GM13976 (cell line): ENCODE measurements at regions not wholly inside any gene's neighbourhood (a gene's known extent, or its start where the extent isn't known, plus 50 kb on each side); places are given as distances from the start of the nearest gene placed in this dataset.

Experiments used
- DNase-seq: peaks from one replicate; pipeline ENCODE4 v3.0.0; 2012; ENCODE audit warnings: low spot score
- in situ Hi-C: fragments of 300-500 bp; cut with MboI; formaldehyde crosslinking; loops from one replicate; pipeline ENCODE4 v1.12.0; 2022; ENCODE audit warnings: low sequenced_read_pairs, mixed read lengths, inconsistent platforms; ENCODE audit not compliant: unreplicated experiment
- TF ChIP-seq, protein P1 (sequence below): IDR thresholded peaks from 2 replicates; pipeline ENCODE4 v1.5.1; 2012; ENCODE audit warnings: borderline replicate concordance, mild to moderate bottlenecking; ENCODE audit not compliant: insufficient read depth; ENCODE audit errors: extremely low read depth, missing control alignments, control extremely low read depth

DNA sequence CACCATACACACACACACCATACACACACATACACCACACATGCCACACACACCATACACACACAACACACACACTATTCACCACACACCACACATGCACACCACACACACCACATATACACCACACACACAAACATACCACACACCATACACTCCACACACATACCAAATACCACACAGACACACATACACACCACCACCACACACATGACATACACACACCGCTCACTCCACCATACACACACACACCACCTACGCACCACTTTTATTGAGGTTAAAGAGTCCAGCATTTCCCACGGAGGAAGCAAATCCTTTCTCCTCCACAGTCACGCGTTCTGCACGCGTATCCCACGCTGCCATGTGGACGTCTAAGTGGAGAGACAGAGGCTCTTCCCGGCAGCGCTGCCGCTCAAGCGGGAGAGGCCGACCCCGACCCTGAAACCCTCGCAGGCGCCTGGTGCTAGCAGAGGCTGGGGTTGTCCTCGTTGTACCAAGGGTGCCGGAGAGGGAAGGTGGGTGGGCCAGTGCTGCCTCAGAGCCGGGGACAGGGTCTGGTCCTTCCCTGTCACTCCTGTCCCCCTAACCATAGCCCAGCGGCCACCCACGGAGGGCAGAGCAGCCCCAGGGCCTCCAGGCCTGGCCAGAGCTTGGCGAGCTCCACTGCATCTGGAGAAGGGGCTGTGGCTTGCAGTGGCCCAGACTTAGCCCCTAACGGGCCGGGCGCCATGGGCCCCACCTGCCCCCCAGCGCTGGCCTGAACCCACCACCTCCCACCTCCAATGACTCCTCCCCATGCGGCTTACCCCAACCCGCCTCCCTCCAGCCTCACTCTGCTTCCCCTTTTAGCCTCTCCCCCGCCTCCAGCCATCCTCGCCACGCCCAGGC is 1495.0 kb downstream of the BRD1 start:
- in situ Hi-C loops = no loop called here
- no peak for DNase-seq
- TF ChIP-seq, protein P1, sequence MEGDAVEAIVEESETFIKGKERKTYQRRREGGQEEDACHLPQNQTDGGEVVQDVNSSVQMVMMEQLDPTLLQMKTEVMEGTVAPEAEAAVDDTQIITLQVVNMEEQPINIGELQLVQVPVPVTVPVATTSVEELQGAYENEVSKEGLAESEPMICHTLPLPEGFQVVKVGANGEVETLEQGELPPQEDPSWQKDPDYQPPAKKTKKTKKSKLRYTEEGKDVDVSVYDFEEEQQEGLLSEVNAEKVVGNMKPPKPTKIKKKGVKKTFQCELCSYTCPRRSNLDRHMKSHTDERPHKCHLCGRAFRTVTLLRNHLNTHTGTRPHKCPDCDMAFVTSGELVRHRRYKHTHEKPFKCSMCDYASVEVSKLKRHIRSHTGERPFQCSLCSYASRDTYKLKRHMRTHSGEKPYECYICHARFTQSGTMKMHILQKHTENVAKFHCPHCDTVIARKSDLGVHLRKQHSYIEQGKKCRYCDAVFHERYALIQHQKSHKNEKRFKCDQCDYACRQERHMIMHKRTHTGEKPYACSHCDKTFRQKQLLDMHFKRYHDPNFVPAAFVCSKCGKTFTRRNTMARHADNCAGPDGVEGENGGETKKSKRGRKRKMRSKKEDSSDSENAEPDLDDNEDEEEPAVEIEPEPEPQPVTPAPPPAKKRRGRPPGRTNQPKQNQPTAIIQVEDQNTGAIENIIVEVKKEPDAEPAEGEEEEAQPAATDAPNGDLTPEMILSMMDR = no peak

DNA sequence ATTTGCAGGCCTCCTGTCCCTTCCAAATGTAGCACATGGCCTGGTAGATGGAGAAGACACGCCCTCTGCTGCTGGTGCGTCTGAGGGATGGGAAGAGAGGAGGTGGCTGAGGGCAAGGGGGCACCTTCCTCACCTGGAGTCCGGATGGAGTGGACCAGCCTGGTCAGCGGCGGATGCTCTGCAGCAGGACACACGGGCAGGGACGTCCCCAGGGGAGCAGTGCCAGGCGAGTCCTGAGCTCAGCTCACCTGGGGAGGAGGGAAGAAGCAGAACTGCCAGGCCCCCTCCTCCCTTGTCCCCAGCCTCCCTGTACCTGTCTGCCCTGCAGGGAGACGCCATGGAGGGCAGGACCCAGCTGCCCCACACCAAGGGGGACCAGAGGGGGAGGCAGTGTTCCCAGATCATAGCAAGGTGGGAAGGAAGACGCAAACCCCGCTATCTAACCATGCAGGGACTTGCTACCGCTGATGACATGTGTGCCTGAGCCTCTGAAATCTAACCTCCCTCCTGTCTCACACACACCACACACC is 1495.9 kb downstream of the BRD1 start:
- DNase-seq = no peak
- TF ChIP-seq, protein P1 = no peak
- in situ Hi-C loops = no loop called here

DNA sequence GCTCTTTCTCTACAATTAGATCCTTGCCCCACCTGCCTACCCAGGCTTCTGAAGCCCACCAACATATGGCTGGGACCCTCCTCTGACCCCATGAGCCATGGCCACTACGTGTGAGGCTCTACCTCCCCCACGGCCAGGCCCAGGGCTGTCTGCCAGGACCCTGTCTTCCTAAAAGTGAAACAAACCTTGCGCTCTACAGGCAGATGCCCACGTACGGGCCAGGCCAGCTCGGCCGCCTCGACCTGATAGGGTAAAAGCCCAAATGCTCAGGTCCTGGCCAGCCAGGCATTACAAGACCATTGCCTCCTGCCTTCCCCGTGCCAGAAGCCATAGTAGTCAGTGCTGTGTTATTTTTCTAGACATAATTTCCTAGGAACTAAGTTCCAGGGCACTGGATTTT is 1496.4 kb downstream of the BRD1 start:
- in situ Hi-C loops = no loop called here
- no peak for DNase-seq
- TF ChIP-seq, protein P1 = no peak

DNA sequence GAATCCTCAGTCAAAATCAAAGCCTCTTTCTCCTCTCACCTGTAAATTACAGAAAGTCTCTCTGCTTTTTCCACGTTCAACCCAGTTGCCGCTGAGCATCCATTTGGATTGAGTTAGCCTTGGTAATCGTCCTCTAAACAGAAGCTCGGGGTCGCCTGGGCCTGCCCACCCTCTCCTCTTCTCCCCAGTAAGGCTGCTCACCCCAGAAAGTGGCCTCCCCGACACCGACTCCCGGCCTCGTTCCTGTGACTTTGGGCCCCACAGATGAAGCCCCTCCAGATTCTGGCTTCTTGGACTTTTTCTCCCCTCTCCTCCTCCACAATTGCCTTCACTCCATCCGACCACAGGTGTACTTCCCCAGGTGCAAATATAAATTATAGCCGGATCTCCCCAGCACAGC is 1500.0 kb downstream of the BRD1 start:
- TF ChIP-seq, protein P1 = no peak
- in situ Hi-C loops = no loop called here
- no peak for DNase-seq

- DNase-seq = no peak
- in situ Hi-C loops = no loop called here
- TF ChIP-seq, protein P1 = no peak
These were observed 1503.9 kb downstream of the BRD1 start for GRCh38 chr22:48323746-48324145.

DNA sequence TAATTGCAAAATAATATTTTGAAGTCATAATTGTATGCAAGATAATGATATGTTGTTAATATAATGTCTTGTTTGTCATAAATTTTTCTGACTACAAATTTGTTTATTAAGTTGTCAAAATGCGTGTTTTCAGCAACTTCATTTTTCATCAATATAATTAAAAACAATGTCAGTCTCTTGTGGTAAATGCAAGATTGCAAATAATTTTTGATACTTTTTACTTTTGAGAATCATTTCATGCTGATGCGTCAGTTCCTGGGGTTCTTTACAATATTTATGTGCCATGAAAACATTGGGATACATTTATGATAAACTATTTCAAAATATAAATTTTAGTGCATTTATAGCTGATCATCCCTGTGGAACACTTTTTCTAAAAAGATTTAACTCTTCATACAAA is 1504.8 kb downstream of the BRD1 start:
- in situ Hi-C loops = no loop called here
- TF ChIP-seq, protein P1 = no peak
- no peak for DNase-seq
